Left ventricle myocardium inferior (tissue), 1 donor: ENCODE measurements at regions not wholly inside any gene's neighbourhood (a gene's known extent, or its start where the extent isn't known, plus 50 kb on each side); places are given as distances from the start of the nearest gene placed in this dataset.

Experiments used
- DNase-seq: peaks from one replicate; pipeline ENCODE4 v3.0.0-alpha.2; 2020
- H3K27ac ChIP-seq: fragments of 200-600 bp; replicated peaks from 2 replicates; pipeline ENCODE4 v1.8.0; 2021
- H3K27me3 ChIP-seq: fragments of 200-600 bp; 2 replicates; pipeline ENCODE4 v1.8.0; 2021; ENCODE audit warnings: low read depth
- H3K36me3 ChIP-seq: fragments of 200-600 bp; 2 replicates; pipeline ENCODE4 v1.8.0; 2021
- H3K4me1 ChIP-seq: fragments of 200-600 bp; 2 replicates; pipeline ENCODE4 v1.8.0; 2021
- H3K4me3 ChIP-seq: fragments of 200-600 bp; 2 replicates; pipeline ENCODE4 v1.8.0; 2021; ENCODE audit warnings: mild to moderate bottlenecking, moderate library complexity
- H3K9me3 ChIP-seq: fragments of 200-600 bp; replicated peaks from 2 replicates; pipeline ENCODE4 v1.8.0; 2021
- CTCF ChIP-seq: fragments of 200-600 bp; IDR thresholded peaks from 2 replicates; pipeline ENCODE4 v1.8.0; 2021; ENCODE audit warnings: antibody characterized with exemption, mild to moderate bottlenecking, borderline replicate concordance
- intact Hi-C: fragments of 100-400 bp; cut with micrococcal nuclease; formaldehyde crosslinking; loops from one replicate; pipeline ENCODE4 v1.11.0; 2022
- donor health status: DM: no; HTN: yes; CAD: no; lungs with severe emphysema.

DNA sequence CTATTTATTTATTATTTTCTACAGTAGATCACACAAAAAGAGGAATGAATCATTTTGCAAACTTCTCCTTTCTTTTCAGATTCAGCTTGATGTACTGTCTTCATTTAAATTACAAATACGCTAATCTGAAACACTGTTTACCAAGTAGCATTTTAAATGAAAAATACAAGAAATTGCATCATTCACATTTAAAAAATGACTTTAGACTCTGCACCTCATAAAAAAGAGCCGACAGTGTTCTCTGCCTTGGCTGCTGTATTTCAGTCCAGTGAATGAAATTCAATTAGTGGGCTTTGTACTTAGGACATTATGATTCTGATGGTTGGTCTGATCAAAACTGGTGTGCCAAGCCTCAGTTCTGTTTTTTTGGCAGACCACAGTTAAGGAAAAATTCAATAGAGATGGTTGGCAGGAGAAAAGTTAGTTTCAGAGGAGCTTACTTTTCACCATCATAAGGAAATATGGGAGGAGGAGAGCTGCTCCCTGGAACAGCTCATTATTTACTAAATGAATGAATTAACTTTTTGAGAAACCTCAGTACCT is 222.4 kb upstream of the ESRRG start:
- Histone ChIP-seq H3K4me1 (no peaks in the 10 kb centered on the region), H3K9me3 (no peaks in the 10 kb centered on the region), H3K27me3 (no peaks in the 10 kb centered on the region), H3K4me3 (no peak overlapping the region), H3K27ac (no peak overlapping the region), H3K36me3 (no peaks in the 10 kb centered on the region)
- no peak for DNase-seq
- TF ChIP-seq CTCF: no peak
- intact Hi-C loops: no loop called here

- no peaks in the 10 kb centered on the region for H3K36me3 ChIP-seq
- H3K4me1 ChIP-seq: no peaks in the 10 kb centered on the region
- no peak for TF ChIP-seq CTCF
- no peaks in the 10 kb centered on the region for H3K9me3 ChIP-seq
- intact Hi-C loops: no loop called here
- no peak overlapping the region for H3K27ac ChIP-seq
- no peak overlapping the region for H3K4me3 ChIP-seq
- no peak for DNase-seq
- H3K27me3 ChIP-seq: no peaks in the 10 kb centered on the region
Measured at GRCh38 chr1:216944864-216945510, 221.8 kb upstream of the ESRRG start.

- Histone ChIP-seq H3K36me3 (no peaks in the 10 kb centered on the region), H3K27me3 (no peaks in the 10 kb centered on the region), H3K27ac (no peak overlapping the region), H3K4me3 (no peak overlapping the region), H3K4me1 (no peaks in the 10 kb centered on the region), H3K9me3 (no peaks in the 10 kb centered on the region)
- no peak for DNase-seq
- TF ChIP-seq CTCF: no peak
- intact Hi-C loops: no loop called here
Measured at GRCh38 chr1:216937491-216937890, 214.3 kb upstream of the ESRRG start.

DNA sequence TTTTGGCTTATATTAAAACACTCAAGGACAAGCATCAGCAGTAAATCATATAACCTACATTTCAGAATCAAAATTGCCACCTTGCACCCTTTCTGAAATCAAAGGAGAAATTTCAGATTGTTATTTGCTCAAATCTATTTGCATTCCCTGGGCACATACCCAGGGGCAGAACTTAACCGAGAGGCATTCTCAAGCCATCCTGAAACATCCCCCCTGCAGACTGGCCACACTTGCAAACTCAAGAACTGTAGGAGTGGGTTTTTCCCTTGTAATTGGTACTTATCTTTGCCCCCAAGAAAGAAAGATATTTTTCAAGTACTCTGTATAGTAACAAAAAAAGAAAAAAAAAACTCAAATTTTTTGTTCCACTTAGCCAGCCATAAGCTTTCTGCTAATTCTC is 213.6 kb upstream of the ESRRG start:
- H3K36me3 ChIP-seq: no peaks in the 10 kb centered on the region
- intact Hi-C loops: no loop called here
- TF ChIP-seq CTCF: no peak
- no peaks in the 10 kb centered on the region for H3K27me3 ChIP-seq
- DNase-seq: no peak
- no peak overlapping the region for H3K4me3 ChIP-seq
- no peaks in the 10 kb centered on the region for H3K9me3 ChIP-seq
- no peak overlapping the region for H3K27ac ChIP-seq
- H3K4me1 ChIP-seq: no peaks in the 10 kb centered on the region

DNA sequence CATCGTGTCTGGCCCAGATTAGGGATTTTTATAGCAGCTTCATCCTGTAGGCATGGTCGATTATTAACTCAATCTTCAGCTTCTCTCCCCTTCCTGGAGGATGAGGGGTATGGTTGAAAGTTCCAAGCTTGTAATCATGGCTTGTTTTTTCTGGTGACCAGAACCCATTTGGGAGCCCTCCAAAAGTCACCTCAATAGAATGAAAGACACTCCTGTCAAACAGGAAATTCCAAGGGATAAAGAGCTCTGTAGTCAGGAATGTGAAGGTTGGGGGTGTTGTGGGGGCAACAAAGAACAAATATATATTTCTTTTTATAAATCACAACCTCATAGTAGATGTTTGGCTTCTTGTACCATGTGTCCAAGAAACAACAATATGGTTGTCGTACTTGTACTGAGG is 212.7 kb upstream of the ESRRG start:
- TF ChIP-seq CTCF: no peak
- H3K27me3 ChIP-seq: no peaks in the 10 kb centered on the region
- H3K9me3 ChIP-seq: no peaks in the 10 kb centered on the region
- DNase-seq: no peak
- no peaks in the 10 kb centered on the region for H3K4me1 ChIP-seq
- H3K4me3 ChIP-seq: no peak overlapping the region
- intact Hi-C loops: no loop called here
- H3K36me3 ChIP-seq: no peaks in the 10 kb centered on the region
- no peak overlapping the region for H3K27ac ChIP-seq
